22Rv1 (cell line): ENCODE measurements at regions not wholly inside any gene's neighbourhood (a gene's known extent, or its start where the extent isn't known, plus 50 kb on each side); places are given as distances from the start of the nearest gene placed in this dataset.
A peak's percentile ranks its signal among the peaks of the same experiment; 100 is the strongest.

Source experiments
- ZFX ChIP-seq: fragments of 450-650 bp; IDR thresholded peaks from 2 replicates; pipeline ENCODE4 v1.6.1; 2017; ENCODE audit warnings: antibody characterized with exemption, borderline replicate concordance
- TF ChIP-seq, protein P1 (sequence below): fragments of 450-650 bp; IDR thresholded peaks from 2 replicates; pipeline ENCODE4 v1.5.1; 2017; ENCODE audit warnings: mild to moderate bottlenecking

DNA sequence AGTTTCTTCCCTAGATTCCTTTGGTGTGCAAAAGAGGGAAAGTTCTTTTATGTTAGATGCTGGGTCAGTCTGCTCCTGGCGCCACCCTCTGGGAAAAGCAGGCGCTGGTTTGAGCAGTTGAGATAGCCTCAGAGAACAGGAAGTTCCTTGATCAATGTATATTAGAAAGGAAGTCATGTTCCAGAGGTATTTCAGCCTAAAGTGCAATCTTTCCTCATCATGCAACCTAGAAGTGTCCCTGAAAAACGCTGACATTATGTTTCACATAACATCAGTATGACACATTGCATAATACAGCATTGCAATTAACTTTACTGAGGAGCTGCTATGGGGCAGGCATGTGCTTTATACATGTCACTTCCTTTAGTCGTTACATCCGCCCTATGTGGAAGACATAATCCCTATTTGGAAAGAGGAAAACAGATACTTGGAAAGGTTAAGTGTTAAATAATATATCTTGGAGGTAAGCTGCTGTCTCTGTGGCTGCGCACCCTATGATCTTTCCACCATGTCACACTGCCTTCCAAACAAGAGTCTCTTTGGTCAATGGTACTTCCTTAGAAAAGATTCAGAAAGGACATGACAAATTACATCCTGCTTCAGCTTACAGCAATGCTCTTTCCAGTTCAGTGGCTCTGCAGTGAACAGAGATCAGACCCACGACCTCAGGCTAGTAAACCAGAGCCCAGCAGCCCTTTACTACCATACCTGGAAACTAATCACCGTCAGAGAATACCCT is 369.7 kb downstream of the RAD51AP2 start:
- TF ChIP-seq, protein P1, sequence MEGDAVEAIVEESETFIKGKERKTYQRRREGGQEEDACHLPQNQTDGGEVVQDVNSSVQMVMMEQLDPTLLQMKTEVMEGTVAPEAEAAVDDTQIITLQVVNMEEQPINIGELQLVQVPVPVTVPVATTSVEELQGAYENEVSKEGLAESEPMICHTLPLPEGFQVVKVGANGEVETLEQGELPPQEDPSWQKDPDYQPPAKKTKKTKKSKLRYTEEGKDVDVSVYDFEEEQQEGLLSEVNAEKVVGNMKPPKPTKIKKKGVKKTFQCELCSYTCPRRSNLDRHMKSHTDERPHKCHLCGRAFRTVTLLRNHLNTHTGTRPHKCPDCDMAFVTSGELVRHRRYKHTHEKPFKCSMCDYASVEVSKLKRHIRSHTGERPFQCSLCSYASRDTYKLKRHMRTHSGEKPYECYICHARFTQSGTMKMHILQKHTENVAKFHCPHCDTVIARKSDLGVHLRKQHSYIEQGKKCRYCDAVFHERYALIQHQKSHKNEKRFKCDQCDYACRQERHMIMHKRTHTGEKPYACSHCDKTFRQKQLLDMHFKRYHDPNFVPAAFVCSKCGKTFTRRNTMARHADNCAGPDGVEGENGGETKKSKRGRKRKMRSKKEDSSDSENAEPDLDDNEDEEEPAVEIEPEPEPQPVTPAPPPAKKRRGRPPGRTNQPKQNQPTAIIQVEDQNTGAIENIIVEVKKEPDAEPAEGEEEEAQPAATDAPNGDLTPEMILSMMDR: peak; percentile 55
- no peak for TF ChIP-seq ZFX
